Tibial nerve (tissue), 3 donors: ENCODE measurements at regions not wholly inside any gene's neighbourhood (a gene's known extent, or its start where the extent isn't known, plus 50 kb on each side); places are given as distances from the start of the nearest gene placed in this dataset.

Source experiments
- CTCF ChIP-seq, 5 experiments: fragments of 200-600 bp in 3 of 5; fragments of 450-650 bp in 2 of 5; sonication (generic) in 3 of 5; IDR thresholded peaks; one replicate each; pipeline ENCODE4 v1.5.1; 2016 to 2019; ENCODE audit warnings: antibody characterized with exemption in 5 of 5, mild to moderate bottlenecking in 3 of 5, moderate library complexity in 2 of 5
- POLR2A ChIP-seq, 2 donors: fragments of 450-650 bp; IDR thresholded peaks; one replicate each; pipeline ENCODE4 v1.6.1; 2017; ENCODE audit warnings: antibody characterized with exemption in 2 of 2, mild to moderate bottlenecking in 2 of 2, moderate library complexity in 2 of 2

DNA sequence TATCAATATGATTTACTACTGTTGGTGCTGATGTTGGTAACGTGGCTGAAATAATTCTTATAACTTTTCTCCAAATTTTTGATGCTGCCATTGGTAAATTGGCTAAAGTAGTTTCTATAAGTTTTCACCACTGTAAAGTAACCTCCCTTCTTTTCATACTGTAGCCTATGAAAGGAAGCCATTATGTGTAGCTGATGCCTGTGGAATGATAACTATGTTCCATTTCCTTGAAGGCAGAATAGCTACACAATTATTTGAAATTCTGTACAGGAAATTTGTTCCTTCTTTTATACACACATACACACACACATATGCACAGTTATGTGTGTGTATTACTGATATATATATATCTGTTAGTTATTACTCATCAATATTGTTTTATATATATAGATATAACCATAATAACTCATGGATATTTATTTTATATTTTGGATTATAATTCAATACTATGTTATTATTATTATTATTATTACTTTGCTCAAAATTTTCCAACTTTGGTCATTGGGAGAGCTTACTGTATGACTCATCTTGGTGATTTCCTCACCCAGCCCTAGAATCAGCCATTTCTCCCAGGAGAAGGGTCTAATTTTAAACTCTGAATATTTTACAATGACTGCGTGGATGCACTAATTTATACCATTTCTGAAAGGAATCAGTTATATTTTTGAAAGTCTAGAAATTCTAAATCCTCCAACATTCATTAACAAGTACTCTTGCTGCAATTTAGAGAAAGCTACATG lies 1677.7 kb downstream of the SUCLG1 start:
- TF ChIP-seq POLR2A (IDR thresholded peaks at IDR 0.05) = no peak
- no peak for TF ChIP-seq CTCF (IDR thresholded peaks at IDR 0.05)
